Activated T-helper 17 cell treated with anti-CD3 and anti-CD28 coated beads, Interleukin-2, amount 50 U/mL, for 72 hours (primary cell): ENCODE measurements at regions not wholly inside any gene's neighbourhood (a gene's known extent, or its start where the extent isn't known, plus 50 kb on each side); places are given as distances from the start of the nearest gene placed in this dataset.

ENCODE experiments used
- ATAC-seq: fragments of 150-1000 bp; cut with Tn5 transposase; replicated peaks from 2 replicates; pipeline ENCODE4 v1.10.0; 2021; ENCODE audit warnings: mild to moderate bottlenecking, moderate library complexity
- H3K27ac Mint-ChIP-seq: one replicate; pipeline ENCODE4 v1.8.0; 2022; ENCODE audit warnings: mixed read lengths
- H3K27me3 Mint-ChIP-seq: one replicate; pipeline ENCODE4 v1.8.0; 2022; ENCODE audit warnings: mixed read lengths
- H3K36me3 Mint-ChIP-seq: one replicate; pipeline ENCODE4 v1.8.0; 2022; ENCODE audit warnings: low read depth, mild to moderate bottlenecking, mixed read lengths
- H3K4me1 Mint-ChIP-seq: one replicate; pipeline ENCODE4 v1.8.0; 2022; ENCODE audit warnings: mixed read lengths
- H3K4me3 Mint-ChIP-seq: one replicate; pipeline ENCODE4 v1.8.0; 2022; ENCODE audit warnings: mild to moderate bottlenecking, mixed read lengths
- H3K9me3 Mint-ChIP-seq: one replicate; pipeline ENCODE4 v1.8.0; 2022; ENCODE audit warnings: mixed read lengths

GRCh38 chr2:14827226-14828023, 194.9 kb downstream of the LRATD1 start:
- H3K27me3 Mint-ChIP-seq: peaks cover 5% of the 10 kb centered on the region
- H3K4me1 Mint-ChIP-seq: no peaks in the 10 kb centered on the region
- H3K36me3 Mint-ChIP-seq: no peaks in the 10 kb centered on the region
- H3K27ac Mint-ChIP-seq: no peak overlapping the region
- H3K9me3 Mint-ChIP-seq: peaks cover 4% of the 10 kb centered on the region
- ATAC-seq: no peak
- no peak overlapping the region for H3K4me3 Mint-ChIP-seq

- H3K36me3 Mint-ChIP-seq: no peaks in the 10 kb centered on the region
- no peak overlapping the region for H3K4me3 Mint-ChIP-seq
- peaks cover 4% of the 10 kb centered on the region for H3K9me3 Mint-ChIP-seq
- no peak overlapping the region for H3K27ac Mint-ChIP-seq
- no peaks in the 10 kb centered on the region for H3K4me1 Mint-ChIP-seq
- H3K27me3 Mint-ChIP-seq: peaks cover 5% of the 10 kb centered on the region
- ATAC-seq: no peak
These were observed 195.7 kb downstream of the LRATD1 start for GRCh38 chr2:14828223-14828622.

GRCh38 chr2:14828968-14829367, 196.5 kb downstream of the LRATD1 start:
- ATAC-seq: no peak

GRCh38 chr2:14831458-14831857, 198.9 kb downstream of the LRATD1 start:
- H3K27me3 Mint-ChIP-seq: no peaks in the 10 kb centered on the region
- H3K4me3 Mint-ChIP-seq: no peak overlapping the region
- no peak overlapping the region for H3K27ac Mint-ChIP-seq
- no peaks in the 10 kb centered on the region for H3K9me3 Mint-ChIP-seq
- no peak for ATAC-seq
- no peaks in the 10 kb centered on the region for H3K36me3 Mint-ChIP-seq
- H3K4me1 Mint-ChIP-seq: no peaks in the 10 kb centered on the region

More at GRCh38 chr2:14828968-14829367, 196.5 kb downstream of the LRATD1 start:
- Mint-ChIP-seq H3K36me3 (no peaks in the 10 kb centered on the region), H3K27ac (no peak overlapping the region), H3K27me3 (peaks cover 5% of the 10 kb centered on the region), H3K4me1 (no peaks in the 10 kb centered on the region), H3K9me3 (peaks cover 4% of the 10 kb centered on the region), H3K4me3 (no peak overlapping the region)

- no peak overlapping the region for H3K4me3 Mint-ChIP-seq
- ATAC-seq: no peak
These were observed 211.1 kb downstream of the LRATD1 start for GRCh38 chr2:14843507-14844204.

GRCh38 chr2:14855751-14856150, 223.2 kb downstream of the LRATD1 start:
- Mint-ChIP-seq H3K4me1 (no peaks in the 10 kb centered on the region), H3K27ac (no peak overlapping the region), H3K4me3 (no peak overlapping the region), H3K36me3 (no peaks in the 10 kb centered on the region), H3K27me3 (no peaks in the 10 kb centered on the region), H3K9me3 (peaks cover 11% of the 10 kb centered on the region)
- ATAC-seq: no peak

More at GRCh38 chr2:14843507-14844204, 211.1 kb downstream of the LRATD1 start:
- Mint-ChIP-seq H3K36me3 (no peaks in the 10 kb centered on the region), H3K4me1 (no peaks in the 10 kb centered on the region), H3K27me3 (peaks cover 7% of the 10 kb centered on the region), H3K27ac (no peak overlapping the region), H3K9me3 (peaks cover 8% of the 10 kb centered on the region)

- no peak overlapping the region for H3K4me3 Mint-ChIP-seq
- H3K9me3 Mint-ChIP-seq: peaks cover 12% of the 10 kb centered on the region
- no peaks in the 10 kb centered on the region for H3K27me3 Mint-ChIP-seq
- ATAC-seq: no peak
- H3K36me3 Mint-ChIP-seq: no peaks in the 10 kb centered on the region
- no peaks in the 10 kb centered on the region for H3K4me1 Mint-ChIP-seq
- no peak overlapping the region for H3K27ac Mint-ChIP-seq
These were observed 228.7 kb downstream of the LRATD1 start for GRCh38 chr2:14861181-14861580.

- H3K4me3 Mint-ChIP-seq: no peak overlapping the region
- H3K4me1 Mint-ChIP-seq: no peaks in the 10 kb centered on the region
- H3K36me3 Mint-ChIP-seq: no peaks in the 10 kb centered on the region
- H3K27ac Mint-ChIP-seq: no peak overlapping the region
- peaks cover 3% of the 10 kb centered on the region for H3K9me3 Mint-ChIP-seq
- no peak for ATAC-seq
- H3K27me3 Mint-ChIP-seq: no peaks in the 10 kb centered on the region
These were observed 234.3 kb downstream of the LRATD1 start for GRCh38 chr2:14866736-14867352.

- no peak overlapping the region for H3K27ac Mint-ChIP-seq
- H3K9me3 Mint-ChIP-seq: peaks cover 3% of the 10 kb centered on the region
- H3K4me3 Mint-ChIP-seq: no peak overlapping the region
- no peaks in the 10 kb centered on the region for H3K36me3 Mint-ChIP-seq
- H3K4me1 Mint-ChIP-seq: no peaks in the 10 kb centered on the region
- no peaks in the 10 kb centered on the region for H3K27me3 Mint-ChIP-seq
- no peak for ATAC-seq
These were observed 235.3 kb downstream of the LRATD1 start for GRCh38 chr2:14867853-14868252.

GRCh38 chr2:14872779-14873325, 240.3 kb downstream of the LRATD1 start:
- H3K27ac Mint-ChIP-seq: no peak overlapping the region
- H3K27me3 Mint-ChIP-seq: no peaks in the 10 kb centered on the region
- no peaks in the 10 kb centered on the region for H3K4me1 Mint-ChIP-seq
- H3K4me3 Mint-ChIP-seq: no peak overlapping the region
- no peak for ATAC-seq
- no peaks in the 10 kb centered on the region for H3K36me3 Mint-ChIP-seq
- H3K9me3 Mint-ChIP-seq: no peaks in the 10 kb centered on the region

GRCh38 chr2:14881651-14882327, 249.3 kb downstream of the LRATD1 start:
- ATAC-seq: no peak
- no peaks in the 10 kb centered on the region for H3K27me3 Mint-ChIP-seq
- H3K4me3 Mint-ChIP-seq: no peak overlapping the region
- no peak overlapping the region for H3K27ac Mint-ChIP-seq
- no peaks in the 10 kb centered on the region for H3K36me3 Mint-ChIP-seq
- no peaks in the 10 kb centered on the region for H3K9me3 Mint-ChIP-seq
- H3K4me1 Mint-ChIP-seq: no peaks in the 10 kb centered on the region

GRCh38 chr2:14884651-14885050, 252.1 kb downstream of the LRATD1 start:
- H3K4me1 Mint-ChIP-seq: no peaks in the 10 kb centered on the region
- H3K27ac Mint-ChIP-seq: no peak overlapping the region
- no peak overlapping the region for H3K4me3 Mint-ChIP-seq
- ATAC-seq: no peak
- no peaks in the 10 kb centered on the region for H3K27me3 Mint-ChIP-seq
- no peaks in the 10 kb centered on the region for H3K9me3 Mint-ChIP-seq
- H3K36me3 Mint-ChIP-seq: no peaks in the 10 kb centered on the region

- H3K4me3 Mint-ChIP-seq: no peak overlapping the region
- H3K27me3 Mint-ChIP-seq: peaks cover 3% of the 10 kb centered on the region
- no peaks in the 10 kb centered on the region for H3K9me3 Mint-ChIP-seq
- H3K36me3 Mint-ChIP-seq: no peaks in the 10 kb centered on the region
- H3K4me1 Mint-ChIP-seq: no peaks in the 10 kb centered on the region
- ATAC-seq: no peak
- no peak overlapping the region for H3K27ac Mint-ChIP-seq
These were observed 259.0 kb downstream of the LRATD1 start for GRCh38 chr2:14891546-14891945.

- no peaks in the 10 kb centered on the region for H3K4me1 Mint-ChIP-seq
These were observed 264.0 kb downstream of the LRATD1 start for GRCh38 chr2:14896330-14897030.

More at GRCh38 chr2:14896330-14897030, 264.0 kb downstream of the LRATD1 start:
- Mint-ChIP-seq H3K27me3 (peaks cover 3% of the 10 kb centered on the region), H3K4me3 (no peak overlapping the region), H3K9me3 (no peaks in the 10 kb centered on the region), H3K27ac (no peak overlapping the region), H3K36me3 (no peaks in the 10 kb centered on the region)
- ATAC-seq: no peak
